ENCODE measurements at regions not wholly inside any gene's neighbourhood (a gene's known extent, or its start where the extent isn't known, plus 50 kb on each side); places are given as distances from the start of the nearest gene placed in this dataset.

GRCh38 chr6:126945150-126945685 is 173.3 kb upstream of the RSPO3 start:
- Histone ChIP-seq H2AFZ (ENCODE audit: low read length) (no peak overlapping the region), H3K27me3 (ENCODE audit: insufficient read depth, low read length) (no peaks in the 10 kb centered on the region), H3K79me2 (ENCODE audit: insufficient read depth, low read length) (no peaks in the 10 kb centered on the region), H3K9me3 (ENCODE audit: low read length) (no peaks in the 10 kb centered on the region), H3K4me1 (ENCODE audit: insufficient read depth, low read length, severe bottlenecking) (no peaks in the 10 kb centered on the region), H3K36me3 (ENCODE audit: insufficient read depth, low read length) (no peaks in the 10 kb centered on the region), H3K9ac (ENCODE audit: low read length) (no peak overlapping the region), H3F3A (ENCODE audit: insufficient read depth, low read length) (no peaks in the 10 kb centered on the region), H3K9me2 (ENCODE audit: low read depth, low read length) (no peaks in the 10 kb centered on the region), H4K20me1 (ENCODE audit: insufficient read depth, low read length) (no peaks in the 10 kb centered on the region), H3K4me3 (ENCODE audit: low read depth, low read length, poor library complexity, severe bottlenecking) (no peak overlapping the region), H3K27ac (ENCODE audit: low read depth, low read length, poor library complexity, severe bottlenecking) (no peak overlapping the region), H3K4me2 (ENCODE audit: low read length) (no peak overlapping the region)
- TF ChIP-seq EZH2 (IDR thresholded peaks at IDR 0.05; ENCODE audit: borderline replicate concordance, low read length): no peak
- TF ChIP-seq CTCF (IDR thresholded peaks at IDR 0.05; ENCODE audit: low read length): no peak

GRCh38 chr6:126945812-126946360 is 172.6 kb upstream of the RSPO3 start:
- Histone ChIP-seq H3F3A (ENCODE audit: insufficient read depth, low read length) (no peaks in the 10 kb centered on the region), H3K4me1 (ENCODE audit: insufficient read depth, low read length, severe bottlenecking) (no peaks in the 10 kb centered on the region), H3K27ac (ENCODE audit: low read depth, low read length, poor library complexity, severe bottlenecking) (no peak overlapping the region), H3K27me3 (ENCODE audit: insufficient read depth, low read length) (no peaks in the 10 kb centered on the region), H3K79me2 (ENCODE audit: insufficient read depth, low read length) (no peaks in the 10 kb centered on the region), H3K4me3 (ENCODE audit: low read depth, low read length, poor library complexity, severe bottlenecking) (no peak overlapping the region), H3K36me3 (ENCODE audit: insufficient read depth, low read length) (no peaks in the 10 kb centered on the region), H3K9me3 (ENCODE audit: low read length) (no peaks in the 10 kb centered on the region), H3K9me2 (ENCODE audit: low read depth, low read length) (no peaks in the 10 kb centered on the region), H3K4me2 (ENCODE audit: low read length) (no peak overlapping the region), H3K9ac (ENCODE audit: low read length) (no peak overlapping the region), H4K20me1 (ENCODE audit: insufficient read depth, low read length) (no peaks in the 10 kb centered on the region), H2AFZ (ENCODE audit: low read length) (no peak overlapping the region)
- no peak for TF ChIP-seq EZH2 (IDR thresholded peaks at IDR 0.05; ENCODE audit: borderline replicate concordance, low read length)
- no peak for TF ChIP-seq CTCF (IDR thresholded peaks at IDR 0.05; ENCODE audit: low read length)

GRCh38 chr6:126947070-126947469 is 171.4 kb upstream of the RSPO3 start:
- H3K27me3 ChIP-seq (ENCODE audit: insufficient read depth, low read length): no peaks in the 10 kb centered on the region

More at GRCh38 chr6:126947070-126947469, 171.4 kb upstream of the RSPO3 start:
- H3K9me3 ChIP-seq (ENCODE audit: low read length): no peaks in the 10 kb centered on the region
- no peaks in the 10 kb centered on the region for H3K36me3 ChIP-seq (ENCODE audit: insufficient read depth, low read length)
- no peak for TF ChIP-seq EZH2 (IDR thresholded peaks at IDR 0.05; ENCODE audit: borderline replicate concordance, low read length)
- TF ChIP-seq CTCF (IDR thresholded peaks at IDR 0.05; ENCODE audit: low read length): no peak
- no peak overlapping the region for H3K9ac ChIP-seq (ENCODE audit: low read length)
- no peaks in the 10 kb centered on the region for H4K20me1 ChIP-seq (ENCODE audit: insufficient read depth, low read length)
- H3K9me2 ChIP-seq (ENCODE audit: low read depth, low read length): no peaks in the 10 kb centered on the region
- no peak overlapping the region for H3K4me2 ChIP-seq (ENCODE audit: low read length)
- H3K4me3 ChIP-seq (ENCODE audit: low read depth, low read length, poor library complexity, severe bottlenecking): no peak overlapping the region
- no peaks in the 10 kb centered on the region for H3K4me1 ChIP-seq (ENCODE audit: insufficient read depth, low read length, severe bottlenecking)
- no peaks in the 10 kb centered on the region for H3F3A ChIP-seq (ENCODE audit: insufficient read depth, low read length)
- H3K27ac ChIP-seq (ENCODE audit: low read depth, low read length, poor library complexity, severe bottlenecking): no peak overlapping the region
- H3K79me2 ChIP-seq (ENCODE audit: insufficient read depth, low read length): no peaks in the 10 kb centered on the region
- no peak overlapping the region for H2AFZ ChIP-seq (ENCODE audit: low read length)

Measured in OCI-LY1 (cell line).